Calu3 (cell line): ENCODE measurements at regions not wholly inside any gene's neighbourhood (a gene's known extent, or its start where the extent isn't known, plus 50 kb on each side); places are given as distances from the start of the nearest gene placed in this dataset.

ENCODE experiments used
- BruUV-seq: library from RNA; stranded (reverse); fragments of 400-500 nt; replicated peaks from 2 replicates; lab custom pipeline; 2021; lab: Mats Ljungman, UMichigan
- CTCF ChIA-PET: fragments of 300-600 bp; sonication (Branson Sonifier 250); formaldehyde crosslinking; loops from one replicate; lab custom pipeline; 2022; ENCODE audit warnings: antibody characterized with exemption; lab: Charles Lee
- DNase-seq: peaks from one replicate; pipeline ENCODE4 v3.0.0; 2022
- H3K27ac Mint-ChIP-seq: one replicate; pipeline ENCODE4 v1.8.0; 2022; ENCODE audit warnings: mixed read lengths; ENCODE audit not compliant: unreplicated experiment
- H3K27me3 Mint-ChIP-seq: one replicate; pipeline ENCODE4 v1.8.0; 2022; ENCODE audit warnings: mixed read lengths; ENCODE audit not compliant: unreplicated experiment
- H3K36me3 Mint-ChIP-seq: one replicate; pipeline ENCODE4 v1.8.0; 2022; ENCODE audit warnings: mild to moderate bottlenecking, moderate library complexity, mixed read lengths; ENCODE audit not compliant: insufficient read depth, unreplicated experiment
- H3K4me1 Mint-ChIP-seq: one replicate; pipeline ENCODE4 v1.8.0; 2022; ENCODE audit warnings: mild to moderate bottlenecking, low read depth, mixed read lengths; ENCODE audit not compliant: unreplicated experiment
- H3K4me3 Mint-ChIP-seq: one replicate; pipeline ENCODE4 v1.8.0; 2022; ENCODE audit warnings: mild to moderate bottlenecking, low read depth, moderate library complexity, mixed read lengths; ENCODE audit not compliant: unreplicated experiment
- H3K9me3 Mint-ChIP-seq: one replicate; pipeline ENCODE4 v1.8.0; 2022; ENCODE audit warnings: low read depth, mixed read lengths; ENCODE audit not compliant: unreplicated experiment
- CTCF ChIP-seq: fragments of 200-600 bp; IDR thresholded peaks from one replicate; pipeline ENCODE4 v1.8.0; 2022; ENCODE audit warnings: antibody characterized with exemption; ENCODE audit not compliant: unreplicated experiment
- intact Hi-C: fragments of 100-400 bp; cut with micrococcal nuclease; formaldehyde crosslinking; loops from one replicate; pipeline ENCODE4 v1.10.0; 2022; ENCODE audit not compliant: unreplicated experiment

- H3K9me3 Mint-ChIP-seq = no peaks in the 10 kb centered on the region
These were observed 315.1 kb downstream of the UBE3D start for GRCh38 chr6:82750556-82750955.

GRCh38 chr6:82751718-82752117, 313.9 kb downstream of the UBE3D start:
- Mint-ChIP-seq H3K9me3 (no peaks in the 10 kb centered on the region), H3K36me3 (no peaks in the 10 kb centered on the region), H3K4me1 (no peaks in the 10 kb centered on the region), H3K4me3 (no peak overlapping the region), H3K27ac (no peak overlapping the region), H3K27me3 (no peaks in the 10 kb centered on the region)
- TF ChIP-seq CTCF = no peak
- BruUV-seq = no TSS peak
- CTCF ChIA-PET = no interaction called here
- intact Hi-C loops = no loop called here
- DNase-seq = no peak

More at GRCh38 chr6:82750556-82750955, 315.1 kb downstream of the UBE3D start:
- Mint-ChIP-seq H3K4me3 (no peak overlapping the region), H3K27me3 (no peaks in the 10 kb centered on the region), H3K27ac (no peak overlapping the region), H3K36me3 (no peaks in the 10 kb centered on the region), H3K4me1 (no peaks in the 10 kb centered on the region)
- no peak for TF ChIP-seq CTCF
- BruUV-seq = no TSS peak
- DNase-seq = no peak
- CTCF ChIA-PET = no interaction called here
- intact Hi-C loops = no loop called here

GRCh38 chr6:82761674-82762345, 303.8 kb downstream of the UBE3D start:
- no peaks in the 10 kb centered on the region for H3K27me3 Mint-ChIP-seq
- H3K9me3 Mint-ChIP-seq = no peaks in the 10 kb centered on the region
- H3K27ac Mint-ChIP-seq = no peak overlapping the region
- CTCF ChIA-PET = interaction anchor here (0.7 kb wide), 1 partner anchor 253 kb away, joined by 3 read pairs; no protein-coding TSS in a partner anchor
- no peak for DNase-seq
- no peak for TF ChIP-seq CTCF
- H3K4me1 Mint-ChIP-seq = no peaks in the 10 kb centered on the region
- no peak overlapping the region for H3K4me3 Mint-ChIP-seq
- no TSS peak for BruUV-seq
- no peaks in the 10 kb centered on the region for H3K36me3 Mint-ChIP-seq
- intact Hi-C loops = no loop called here

- intact Hi-C loops = no loop called here
- no TSS peak for BruUV-seq
- no peaks in the 10 kb centered on the region for H3K27me3 Mint-ChIP-seq
- H3K4me1 Mint-ChIP-seq = no peaks in the 10 kb centered on the region
- no peaks in the 10 kb centered on the region for H3K36me3 Mint-ChIP-seq
- H3K9me3 Mint-ChIP-seq = no peaks in the 10 kb centered on the region
- no peak overlapping the region for H3K27ac Mint-ChIP-seq
- TF ChIP-seq CTCF = no peak
- CTCF ChIA-PET = no interaction called here
- DNase-seq = no peak
- no peak overlapping the region for H3K4me3 Mint-ChIP-seq
These were observed 299.2 kb downstream of the UBE3D start for GRCh38 chr6:82766476-82766875.
